Neutrophil (primary cell): ENCODE measurements at regions not wholly inside any gene's neighbourhood (a gene's known extent, or its start where the extent isn't known, plus 50 kb on each side); places are given as distances from the start of the nearest gene placed in this dataset.

Experiments used
- H3K27ac ChIP-seq: fragments of 200-600 bp; sonication (generic); 2 replicates; pipeline ENCODE4 v1.5.1; 2016; ENCODE audit warnings: mild to moderate bottlenecking, moderate library complexity
- H3K27me3 ChIP-seq: fragments of 200-600 bp; sonication (generic); 2 replicates; pipeline ENCODE4 v1.6.0; 2016; ENCODE audit warnings: mild to moderate bottlenecking
- H3K36me3 ChIP-seq: fragments of 200-600 bp; sonication (generic); 2 replicates; pipeline ENCODE4 v1.5.1; 2017
- H3K4me1 ChIP-seq, 2 experiments: fragments of 200-600 bp in 1 of 2; sonication (generic) in 1 of 2; 1 replicate in 1 of 2; 2 replicates in 1 of 2; pipeline versions ENCODE4 v1.5.1 to v1.6.1; 2013 to 2016; ENCODE audit warnings: low read depth in 1 of 2, low read length in 1 of 2, mild to moderate bottlenecking in 1 of 2, moderate library complexity in 1 of 2; ENCODE audit not compliant: control insufficient read depth in 1 of 2, insufficient read depth in 1 of 2
- H3K4me3 ChIP-seq, 2 experiments: fragments of 200-600 bp in 1 of 2; sonication (generic) in 1 of 2; 1 replicate in 1 of 2; 2 replicates in 1 of 2; pipeline ENCODE4 v1.5.1; 2013 to 2016; ENCODE audit warnings: low read depth in 1 of 2, low read length in 1 of 2, mild to moderate bottlenecking in 1 of 2, moderate library complexity in 1 of 2
- H3K9me3 ChIP-seq: fragments of 200-600 bp; sonication (generic); 2 replicates; pipeline ENCODE4 v1.5.1; 2016
- CTCF ChIP-seq: fragments of 200-600 bp; sonication (generic); IDR thresholded peaks from 2 replicates; pipeline ENCODE4 v1.5.1; 2016; ENCODE audit warnings: antibody characterized with exemption

DNA sequence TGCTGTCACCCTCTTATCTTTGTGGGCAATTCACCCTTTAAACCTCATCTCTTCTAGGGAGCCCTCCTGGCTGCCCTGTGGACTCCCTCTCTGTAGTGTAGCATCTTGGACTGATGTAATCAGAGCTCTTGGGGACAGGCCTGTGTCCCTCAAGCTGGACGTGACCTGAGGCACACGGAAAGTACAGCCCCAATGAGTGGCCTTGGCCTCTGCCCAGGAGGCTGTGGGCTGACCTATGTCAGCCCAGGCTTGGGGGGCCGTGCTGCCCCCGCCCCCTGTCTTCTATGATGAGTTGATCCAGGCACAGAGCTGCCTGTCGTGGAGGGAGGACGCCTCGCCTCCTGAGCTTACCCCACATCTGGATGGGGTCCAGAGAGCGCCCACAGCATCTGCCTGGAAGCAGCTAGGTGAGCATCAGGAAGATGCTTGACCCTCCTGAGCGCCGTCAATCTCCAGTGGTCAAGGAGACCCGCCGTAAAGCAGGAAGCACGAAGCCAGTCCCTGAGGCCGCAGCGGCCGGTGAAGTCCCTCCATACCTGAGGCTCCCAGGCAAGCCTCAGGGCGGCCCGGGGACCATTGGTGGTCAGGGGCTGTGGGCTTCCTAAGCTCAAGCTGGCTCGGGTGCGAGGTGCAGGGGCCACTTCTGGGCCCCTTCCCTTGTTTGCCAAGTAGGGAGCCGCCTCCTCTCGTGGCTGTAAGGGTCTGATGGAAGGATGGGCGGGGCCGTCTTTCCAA, 1136.9 kb downstream of the BRD1 start:
- H3K36me3 ChIP-seq: no peaks in the 10 kb centered on the region
- H3K27ac ChIP-seq: no peak overlapping the region
- H3K9me3 ChIP-seq: no peaks in the 10 kb centered on the region
- no peaks in the 10 kb centered on the region for H3K27me3 ChIP-seq
- no peak for TF ChIP-seq CTCF
- no peaks in the 10 kb centered on the region for H3K4me1 ChIP-seq
- no peak overlapping the region for H3K4me3 ChIP-seq

DNA sequence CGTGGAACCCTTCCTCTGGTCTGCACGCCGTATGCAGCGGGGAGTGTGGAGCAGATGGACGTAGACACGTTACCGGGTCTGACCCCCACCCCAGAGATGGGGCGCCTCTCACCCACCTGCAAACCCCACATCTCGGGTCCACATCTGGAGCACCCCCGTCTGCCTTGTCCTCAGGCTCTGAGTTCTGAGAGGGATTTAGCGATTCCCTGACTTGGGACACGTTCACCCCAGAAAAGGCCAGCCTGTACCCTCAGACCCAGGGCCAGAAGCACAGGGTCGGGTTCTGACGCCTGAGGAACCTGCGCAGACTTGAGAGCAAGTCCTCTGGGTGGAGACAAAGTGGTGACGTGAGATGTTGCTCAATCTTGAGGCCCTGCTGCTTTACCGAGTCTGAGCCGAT, 1138.5 kb downstream of the BRD1 start:
- Histone ChIP-seq H3K4me1 (no peaks in the 10 kb centered on the region), H3K9me3 (no peaks in the 10 kb centered on the region), H3K27ac (no peak overlapping the region), H3K27me3 (no peaks in the 10 kb centered on the region), H3K36me3 (no peaks in the 10 kb centered on the region), H3K4me3 (no peak overlapping the region)
- no peak for TF ChIP-seq CTCF

- no peak overlapping the region for H3K27ac ChIP-seq
- no peak overlapping the region for H3K4me3 ChIP-seq
- no peaks in the 10 kb centered on the region for H3K27me3 ChIP-seq
- H3K36me3 ChIP-seq: no peaks in the 10 kb centered on the region
- no peaks in the 10 kb centered on the region for H3K9me3 ChIP-seq
- no peak for TF ChIP-seq CTCF
- H3K4me1 ChIP-seq: no peaks in the 10 kb centered on the region
Observed at GRCh38 chr22:48688366-48688765, 1139.3 kb downstream of the BRD1 start.

GRCh38 chr22:48687606-48688005, 1140.1 kb downstream of the BRD1 start:
- H3K4me1 ChIP-seq: no peaks in the 10 kb centered on the region
- no peaks in the 10 kb centered on the region for H3K9me3 ChIP-seq
- H3K36me3 ChIP-seq: no peaks in the 10 kb centered on the region
- H3K27ac ChIP-seq: no peak overlapping the region
- no peak overlapping the region for H3K4me3 ChIP-seq
- no peak for TF ChIP-seq CTCF
- H3K27me3 ChIP-seq: no peaks in the 10 kb centered on the region

DNA sequence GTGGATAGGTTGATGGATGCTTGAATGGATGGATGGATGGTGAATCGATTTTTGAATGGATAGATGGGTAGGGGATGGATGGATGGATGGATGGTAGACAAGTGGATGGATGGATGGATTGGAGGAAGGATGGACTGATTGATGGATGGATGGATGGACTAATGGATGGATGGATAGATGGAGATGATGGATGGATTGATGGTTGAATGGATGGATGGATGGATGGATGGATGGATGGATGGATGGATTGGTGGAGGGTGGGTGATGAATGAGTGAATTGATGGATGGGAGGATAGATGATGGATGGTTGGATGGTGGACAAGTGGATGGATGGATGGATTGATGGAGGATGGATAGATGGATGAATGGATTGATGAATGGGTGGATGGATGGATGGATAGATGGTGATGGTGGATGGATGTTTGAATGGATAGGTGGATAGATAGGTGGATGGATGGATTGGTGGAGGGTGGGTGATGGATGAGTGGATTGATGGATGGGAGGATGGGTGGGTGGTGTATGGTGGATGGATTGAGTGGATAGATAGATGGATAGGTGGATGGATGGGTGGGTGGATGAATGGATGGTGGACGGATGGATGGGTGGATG, 1140.9 kb downstream of the BRD1 start:
- Histone ChIP-seq H3K27ac (no peak overlapping the region), H3K4me1 (no peaks in the 10 kb centered on the region), H3K9me3 (no peaks in the 10 kb centered on the region), H3K36me3 (no peaks in the 10 kb centered on the region), H3K4me3 (no peak overlapping the region), H3K27me3 (no peaks in the 10 kb centered on the region)
- no peak for TF ChIP-seq CTCF
